ENCODE measurements at regions not wholly inside any gene's neighbourhood (a gene's known extent, or its start where the extent isn't known, plus 50 kb on each side); places are given as distances from the start of the nearest gene placed in this dataset.
"Not testable (repeated sequence)": the region's sequence is repeated elsewhere in the genome, so short reads cannot be mapped to it uniquely, and the experiment has no call there.

GRCh38 chr14:106356643-106356930 is 830.2 kb downstream of the TMEM121 start:
- not testable (repeated sequence) for TF ChIP-seq POLR2A, CTCF (IDR thresholded peaks at IDR 0.05)

All from testis (tissue), 2 donors.